ENCODE measurements at regions not wholly inside any gene's neighbourhood (a gene's known extent, or its start where the extent isn't known, plus 50 kb on each side); places are given as distances from the start of the nearest gene placed in this dataset.
A peak's percentile ranks its signal among the peaks of the same experiment; 100 is the strongest.
"Not testable (repeated sequence)": the region's sequence is repeated elsewhere in the genome, so short reads cannot be mapped to it uniquely, and the experiment has no call there.

- not testable (repeated sequence) for DNase-seq
Observed at GRCh38 chr10:78344257-78344656, 310.6 kb downstream of the RPS24 start.

- DNase-seq: not testable (repeated sequence)
Observed at GRCh38 chr10:78345515-78345914, 311.9 kb downstream of the RPS24 start.

GRCh38 chr10:78346721-78347120 is 313.1 kb downstream of the RPS24 start:
- DNase-seq: no peak

- DNase-seq: no peak
Observed at GRCh38 chr10:78348411-78349164, 314.9 kb downstream of the RPS24 start.

GRCh38 chr10:78349165-78349516 is 315.5 kb downstream of the RPS24 start:
- DNase-seq: no peak

- no peak for DNase-seq
Observed at GRCh38 chr10:78349911-78350663, 316.4 kb downstream of the RPS24 start.

GRCh38 chr10:78351283-78351682 is 317.6 kb downstream of the RPS24 start:
- no peak for DNase-seq

- no peak for DNase-seq
Observed at GRCh38 chr10:78351809-78352208, 318.1 kb downstream of the RPS24 start.

GRCh38 chr10:78353636-78354035 is 320.0 kb downstream of the RPS24 start:
- no peak for DNase-seq

- DNase-seq: no peak
Observed at GRCh38 chr10:78354101-78354500, 320.4 kb downstream of the RPS24 start.

GRCh38 chr10:78356291-78356900 is 322.7 kb downstream of the RPS24 start:
- no peak for DNase-seq

GRCh38 chr10:78357141-78358063 is 323.7 kb downstream of the RPS24 start:
- DNase-seq: no peak

GRCh38 chr10:78358351-78358750 is 324.7 kb downstream of the RPS24 start:
- no peak for DNase-seq

- no peak for DNase-seq
Observed at GRCh38 chr10:78358982-78359381, 325.3 kb downstream of the RPS24 start.

- DNase-seq: no peak
Observed at GRCh38 chr10:78359640-78360091, 326.0 kb downstream of the RPS24 start.

GRCh38 chr10:78360284-78360683 is 326.6 kb downstream of the RPS24 start:
- no peak for DNase-seq

GRCh38 chr10:78361031-78361430 is 327.4 kb downstream of the RPS24 start:
- DNase-seq: no peak

- peak; percentile 80 for DNase-seq
Observed at GRCh38 chr10:78362406-78363022, 328.9 kb downstream of the RPS24 start.

GRCh38 chr10:78363190-78363589 is 329.5 kb downstream of the RPS24 start:
- DNase-seq: no peak

GRCh38 chr10:78365694-78366093 is 332.0 kb downstream of the RPS24 start:
- DNase-seq: no peak

- no peak for DNase-seq
Observed at GRCh38 chr10:78366663-78367411, 333.2 kb downstream of the RPS24 start.

Data from inflammatory macrophage (primary cell).